ENCODE measurements at regions not wholly inside any gene's neighbourhood (a gene's known extent, or its start where the extent isn't known, plus 50 kb on each side); places are given as distances from the start of the nearest gene placed in this dataset.

- no peak for TF ChIP-seq PATZ1 (CRISPR knock-in tag; IDR thresholded peaks at IDR 0.05; ENCODE audit: borderline replicate concordance)
- no peak for TF ChIP-seq CREB5 (CRISPR knock-in tag; IDR thresholded peaks at IDR 0.05; ENCODE audit: low read depth)
- no peak for TF ChIP-seq ZFP3 (CRISPR knock-in tag; IDR thresholded peaks at IDR 0.05)
- no peak for TF ChIP-seq RARB (CRISPR knock-in tag; IDR thresholded peaks at IDR 0.05)
- no peak for TF ChIP-seq POU6F1 (CRISPR knock-in tag; IDR thresholded peaks at IDR 0.05; ENCODE audit: borderline replicate concordance, low read depth)
- TF ChIP-seq GLIS3 (CRISPR knock-in tag; IDR thresholded peaks at IDR 0.05): no peak
Observed at GRCh38 chr12:80016684-80017083, 81.8 kb upstream of the PPP1R12A start.

Measured in SK-N-SH treated with all-trans-retinoic acid at 6 μM for 48 hours (cell line).